ENCODE measurements at regions not wholly inside any gene's neighbourhood (a gene's known extent, or its start where the extent isn't known, plus 50 kb on each side); places are given as distances from the start of the nearest gene placed in this dataset.
"Not testable (repeated sequence)": the region's sequence is repeated elsewhere in the genome, so short reads cannot be mapped to it uniquely, and the experiment has no call there.

DNA sequence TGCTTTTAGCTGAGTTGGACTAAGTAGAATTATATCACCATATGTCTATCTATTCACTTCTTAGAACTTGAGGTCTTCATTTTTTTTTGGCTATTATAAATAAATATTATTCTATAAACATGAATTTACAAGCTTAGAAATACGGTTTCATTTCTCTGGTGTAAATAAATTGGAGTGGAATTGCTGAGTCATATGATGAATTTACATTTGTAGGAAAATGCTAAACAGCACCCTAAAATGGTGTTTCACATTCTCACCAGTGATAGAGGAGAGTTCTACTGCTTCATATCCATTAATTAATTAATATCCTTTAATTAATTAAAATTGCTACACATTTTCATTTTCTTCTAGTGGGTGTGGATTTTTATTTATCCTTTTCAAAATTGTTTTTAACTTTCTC lies 318.3 kb downstream of the MDFIC start:
- no peak for DNase-seq

DNA sequence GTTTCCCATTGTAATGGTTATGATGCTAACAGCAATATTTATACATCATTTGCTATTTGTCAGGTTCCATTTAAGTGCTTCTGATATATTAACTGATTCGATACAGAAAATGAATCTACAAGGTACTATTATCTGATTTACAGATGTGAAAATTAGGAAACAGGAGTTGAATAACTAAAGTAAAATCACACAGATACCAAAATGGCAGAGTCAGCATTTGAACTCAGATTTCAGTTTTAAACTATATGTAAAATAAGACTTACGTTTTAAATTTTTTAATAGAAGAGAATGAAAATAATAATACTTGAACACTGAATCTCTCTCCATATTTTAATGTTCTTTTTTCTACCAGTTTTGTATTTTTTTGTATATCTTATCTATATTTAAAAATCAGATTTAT lies 313.2 kb downstream of the MDFIC start:
- DNase-seq = no peak

- DNase-seq = no peak
These were observed 311.9 kb downstream of the MDFIC start for GRCh38 chr7:115233809-115234208.

GRCh38 chr7:115232041-115232440 lies 310.1 kb downstream of the MDFIC start:
- no peak for DNase-seq

DNA sequence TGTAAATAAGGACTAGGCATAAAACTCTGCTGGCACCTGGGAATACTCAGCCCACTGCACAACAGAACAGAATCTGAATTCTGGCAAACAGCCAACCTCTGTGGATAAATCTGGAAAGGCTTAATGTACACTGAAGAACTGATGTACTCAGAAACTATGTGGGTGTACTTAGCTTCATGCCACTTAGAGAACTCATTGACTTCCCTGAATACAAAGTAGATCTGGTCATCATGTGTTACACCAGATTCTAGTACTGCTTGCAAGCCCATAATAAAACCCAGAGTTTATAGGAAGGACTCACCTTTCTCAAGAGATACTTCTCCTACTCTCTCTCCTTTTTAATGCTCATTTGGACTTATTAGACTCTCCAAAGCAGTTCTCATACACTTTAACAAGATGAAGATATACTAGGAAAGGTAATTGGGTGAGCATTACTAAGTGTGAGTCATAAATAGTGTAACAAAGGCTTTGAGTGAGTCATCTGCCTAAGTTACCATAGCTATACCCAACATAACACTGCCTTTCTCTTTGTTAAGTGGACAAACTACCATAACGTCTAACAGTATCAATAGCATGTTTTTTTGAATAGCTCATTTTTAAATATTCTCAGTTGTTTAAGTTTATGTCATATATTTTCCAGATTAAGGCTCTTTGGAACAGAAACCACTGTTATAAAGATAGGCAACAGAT lies 309.1 kb downstream of the MDFIC start:
- DNase-seq = peak; percentile 94

- no peak for DNase-seq
These were observed 307.7 kb downstream of the MDFIC start for GRCh38 chr7:115229401-115230105.

DNA sequence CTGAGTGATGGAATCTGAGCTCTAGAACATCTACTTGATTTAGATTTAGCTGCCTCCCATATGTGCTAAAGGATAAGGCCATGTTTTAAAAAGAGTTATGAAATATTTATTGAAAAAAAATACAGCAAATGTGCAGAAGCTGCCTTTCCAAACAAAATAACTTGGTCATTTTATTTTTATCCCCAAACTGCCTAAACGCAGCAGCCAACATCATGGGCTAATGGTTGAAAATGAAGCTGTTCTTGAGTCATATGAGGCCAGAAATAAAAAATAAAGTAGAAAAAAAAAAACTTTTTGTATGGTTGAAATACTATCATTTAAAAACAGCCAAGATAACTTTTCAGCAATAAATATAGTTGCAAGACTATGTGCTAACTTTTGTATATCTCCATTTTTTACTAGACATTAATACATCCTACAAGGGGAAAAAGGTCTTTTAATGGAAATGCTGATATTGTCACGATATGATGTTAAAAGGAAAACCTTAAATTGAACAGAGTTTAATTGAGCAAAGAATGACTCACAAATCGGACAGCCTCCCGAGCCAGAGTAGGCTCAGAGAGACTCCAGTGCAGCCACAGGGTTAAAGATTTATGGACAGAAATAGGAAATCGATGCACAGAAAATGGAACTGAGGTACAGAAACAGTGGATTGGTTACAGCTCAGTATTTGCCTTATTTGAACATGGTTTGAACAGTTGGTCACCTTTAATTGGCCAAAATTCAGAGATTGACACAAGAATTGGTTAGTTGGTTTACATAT lies 305.8 kb downstream of the MDFIC start:
- DNase-seq = no peak

- DNase-seq = no peak
These were observed 304.5 kb downstream of the MDFIC start for GRCh38 chr7:115226410-115226809.

DNA sequence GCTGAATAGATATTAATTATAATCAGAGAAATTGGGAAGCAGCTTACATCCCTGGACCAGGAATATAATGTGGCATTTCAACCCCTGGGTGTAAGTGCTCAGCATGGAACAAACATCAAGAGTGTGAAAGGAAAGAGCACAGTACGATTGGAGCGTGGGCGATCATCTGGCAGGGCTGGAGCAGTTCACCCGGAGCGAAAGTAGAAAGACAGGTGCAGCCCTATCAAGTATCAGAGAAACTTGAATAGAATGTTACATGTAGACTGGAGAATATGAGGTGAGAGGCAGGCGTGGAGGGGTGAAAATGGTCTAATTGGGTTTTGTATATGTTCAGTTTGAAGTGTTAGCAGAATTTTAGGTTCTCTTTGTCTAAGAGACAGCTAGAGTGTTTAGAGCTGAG lies 303.0 kb downstream of the MDFIC start:
- no peak for DNase-seq

- DNase-seq = no peak
These were observed 302.1 kb downstream of the MDFIC start for GRCh38 chr7:115223959-115224358.

GRCh38 chr7:115221456-115221855 lies 299.6 kb downstream of the MDFIC start:
- peak; percentile 70 for DNase-seq

GRCh38 chr7:115218076-115218475 lies 296.2 kb downstream of the MDFIC start:
- no peak for DNase-seq

- DNase-seq = no peak
These were observed 295.5 kb downstream of the MDFIC start for GRCh38 chr7:115217373-115217772.

GRCh38 chr7:115216652-115217051 lies 294.8 kb downstream of the MDFIC start:
- peak; percentile 62 for DNase-seq

- no peak for DNase-seq
These were observed 289.3 kb downstream of the MDFIC start for GRCh38 chr7:115211171-115211570.

DNA sequence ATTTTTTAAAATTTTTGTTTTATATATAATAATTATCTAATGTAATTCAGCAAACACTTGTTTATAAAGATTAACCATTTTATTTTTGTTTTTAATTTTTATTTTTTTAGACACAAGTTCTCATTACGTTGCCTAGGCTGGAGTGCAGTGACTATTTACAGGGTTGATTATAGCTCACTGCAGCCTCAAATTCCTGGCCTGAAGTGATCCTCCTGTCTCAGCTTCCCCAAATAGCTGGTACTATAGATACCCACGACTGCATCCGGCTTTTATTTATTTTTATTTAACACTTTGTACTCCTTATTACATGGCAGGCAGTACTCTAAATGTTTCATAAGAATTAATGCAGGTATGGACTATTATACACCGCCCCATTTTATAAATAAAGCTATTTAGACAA lies 288.7 kb downstream of the MDFIC start:
- DNase-seq = no peak

GRCh38 chr7:115208710-115209560 lies 287.0 kb downstream of the MDFIC start:
- no peak for DNase-seq

GRCh38 chr7:115206374-115206773 lies 284.5 kb downstream of the MDFIC start:
- DNase-seq = not testable (repeated sequence)

- peak; percentile 34 for DNase-seq
These were observed 276.2 kb downstream of the MDFIC start for GRCh38 chr7:115198143-115198542.

- no peak for DNase-seq
These were observed 273.3 kb downstream of the MDFIC start for GRCh38 chr7:115195208-115195607.

DNA sequence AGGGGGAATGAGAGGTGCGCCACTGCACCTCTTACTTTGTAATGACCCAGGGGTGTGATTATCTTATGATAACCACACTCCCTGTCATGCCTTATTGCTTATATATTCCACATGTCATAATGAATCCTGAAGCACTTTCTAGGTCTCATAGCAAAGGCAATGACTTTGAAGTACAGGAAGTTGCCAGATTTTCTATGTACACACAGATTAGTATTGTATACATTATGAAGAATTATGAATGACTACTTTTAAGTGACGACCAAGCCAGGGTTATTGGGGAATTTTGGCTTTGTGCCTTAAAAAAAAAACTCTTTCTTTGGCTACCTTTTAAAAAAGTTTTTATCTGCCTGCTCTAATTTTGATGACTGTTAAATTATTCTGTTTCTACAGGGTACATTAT lies 269.6 kb downstream of the MDFIC start:
- DNase-seq = no peak

DNA sequence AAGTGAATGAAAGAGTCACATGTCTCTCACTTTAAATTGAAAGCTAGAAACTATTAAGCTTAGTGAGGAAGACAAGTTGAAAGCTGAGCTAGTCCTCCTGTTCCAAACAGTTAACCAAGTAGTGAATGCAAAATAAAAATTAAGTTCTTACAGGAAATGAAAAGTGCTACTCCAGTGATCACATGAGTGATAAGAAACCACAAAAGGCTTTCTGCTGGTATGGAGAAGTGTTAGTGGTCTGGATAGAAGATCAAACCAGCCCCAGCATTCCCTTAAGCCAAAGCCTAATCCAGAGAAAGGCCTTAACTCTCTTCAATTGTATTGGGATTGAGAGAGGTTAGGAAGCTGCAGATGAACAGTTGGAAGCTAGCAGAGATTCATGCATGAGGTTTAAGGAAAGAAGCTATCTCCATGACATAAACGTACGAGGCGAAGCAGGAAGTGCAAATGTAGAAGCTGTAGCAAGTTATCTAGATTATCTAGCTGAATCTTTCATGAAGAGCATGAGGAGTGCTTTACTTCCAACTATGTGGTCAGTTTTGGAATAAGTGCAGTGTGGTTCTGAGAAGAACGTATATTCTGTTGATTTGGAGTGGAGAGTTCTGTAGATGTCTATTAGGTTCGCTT lies 261.6 kb downstream of the MDFIC start:
- DNase-seq = peak; percentile 18

Data from fibroblast of skin of right biceps (primary cell).